KBM-7 (cell line): ENCODE measurements at regions not wholly inside any gene's neighbourhood (a gene's known extent, or its start where the extent isn't known, plus 50 kb on each side); places are given as distances from the start of the nearest gene placed in this dataset.
A peak's percentile ranks its signal among the peaks of the same experiment; 100 is the strongest.

Experiments used
- DNase-seq: peaks from one replicate; pipeline ENCODE4 v3.0.0-alpha.2; 2015
- in situ Hi-C: fragments of 300-500 bp; cut with MboI; formaldehyde crosslinking; loops from 2 replicates; pipeline ENCODE4 v1.14.3; 2020; ENCODE audit warnings: low sequenced_read_pairs, low pct_unique_long_range_greater_than_20kb, mixed read lengths

GRCh38 chr16:73166947-73167550, 119.1 kb upstream of the ZFHX3 start:
- in situ Hi-C loops, result no loop called here
- no peak for DNase-seq

- in situ Hi-C loops, result no loop called here
- DNase-seq, result peak; percentile 69
Measured at GRCh38 chr16:73166441-73166851, 118.5 kb upstream of the ZFHX3 start.

DNA sequence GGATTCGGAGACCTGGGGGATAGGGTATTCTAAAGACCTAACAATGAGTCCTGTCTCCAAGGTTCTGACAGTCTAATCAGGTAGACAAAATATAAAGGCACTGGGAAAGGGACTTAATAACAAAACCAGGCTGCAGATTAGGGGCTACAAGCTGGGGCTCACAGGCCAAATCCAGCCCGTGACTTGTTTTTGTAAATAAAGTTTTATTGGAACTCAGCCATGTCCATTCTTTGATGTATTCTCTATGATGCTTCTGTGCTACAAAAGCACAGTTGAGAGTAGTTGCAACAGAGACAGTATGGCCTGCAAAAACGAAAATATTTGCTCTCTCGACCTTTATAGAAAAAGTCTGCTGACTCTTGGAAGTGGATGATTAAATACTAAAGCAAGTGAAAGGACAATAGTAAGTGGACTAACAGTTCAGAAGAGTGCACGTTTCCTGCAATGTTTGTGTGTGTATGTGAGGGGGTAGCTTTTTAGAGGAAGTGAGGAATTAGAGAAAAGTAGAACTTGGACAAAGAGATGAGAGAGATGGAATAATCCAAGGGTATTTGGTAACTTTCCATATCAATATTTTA, 115.4 kb upstream of the ZFHX3 start:
- in situ Hi-C loops, result no loop called here
- no peak for DNase-seq

DNA sequence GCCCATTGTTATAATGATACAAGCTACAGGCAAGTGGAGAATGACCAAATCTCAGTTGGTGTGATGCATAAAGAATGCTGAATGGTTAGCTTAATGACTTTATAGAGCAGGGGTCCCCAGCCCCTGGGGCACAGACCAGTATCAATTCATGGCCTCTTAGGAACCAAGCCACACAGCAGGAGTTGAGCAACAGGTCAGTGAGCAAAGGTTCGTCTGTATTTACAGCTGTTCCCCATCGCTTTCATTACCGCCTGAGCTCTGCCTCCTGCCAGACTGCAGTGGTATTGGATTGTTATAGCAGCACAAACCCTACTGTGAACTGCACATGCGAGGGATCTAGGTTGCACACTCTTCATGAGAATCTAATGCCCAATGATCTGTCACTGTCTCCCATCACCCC, 114.0 kb upstream of the ZFHX3 start:
- DNase-seq, result no peak
- in situ Hi-C loops, result no loop called here

DNA sequence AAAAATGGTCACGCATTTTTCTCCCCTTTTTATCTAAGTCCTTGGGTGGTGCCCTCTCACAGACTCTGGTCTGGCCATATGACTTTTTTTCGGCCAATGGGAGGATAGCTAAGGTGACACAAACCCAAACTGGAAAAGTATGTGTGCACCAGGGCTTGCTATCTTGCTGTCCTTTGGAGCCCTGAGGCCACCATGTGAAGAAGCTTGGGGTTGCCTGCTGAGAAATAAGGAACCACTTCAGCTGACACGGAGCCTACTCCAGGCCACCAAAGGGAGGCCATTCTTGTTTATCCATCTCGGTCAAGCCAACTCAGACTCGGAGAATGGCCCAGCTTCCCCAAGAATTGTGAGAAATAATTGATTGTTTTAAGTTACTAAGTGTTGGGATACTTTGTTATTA, 111.4 kb upstream of the ZFHX3 start:
- in situ Hi-C loops, result no loop called here
- no peak for DNase-seq

- in situ Hi-C loops, result no loop called here
- no peak for DNase-seq
Measured at GRCh38 chr16:73157861-73158260, 109.9 kb upstream of the ZFHX3 start.

DNA sequence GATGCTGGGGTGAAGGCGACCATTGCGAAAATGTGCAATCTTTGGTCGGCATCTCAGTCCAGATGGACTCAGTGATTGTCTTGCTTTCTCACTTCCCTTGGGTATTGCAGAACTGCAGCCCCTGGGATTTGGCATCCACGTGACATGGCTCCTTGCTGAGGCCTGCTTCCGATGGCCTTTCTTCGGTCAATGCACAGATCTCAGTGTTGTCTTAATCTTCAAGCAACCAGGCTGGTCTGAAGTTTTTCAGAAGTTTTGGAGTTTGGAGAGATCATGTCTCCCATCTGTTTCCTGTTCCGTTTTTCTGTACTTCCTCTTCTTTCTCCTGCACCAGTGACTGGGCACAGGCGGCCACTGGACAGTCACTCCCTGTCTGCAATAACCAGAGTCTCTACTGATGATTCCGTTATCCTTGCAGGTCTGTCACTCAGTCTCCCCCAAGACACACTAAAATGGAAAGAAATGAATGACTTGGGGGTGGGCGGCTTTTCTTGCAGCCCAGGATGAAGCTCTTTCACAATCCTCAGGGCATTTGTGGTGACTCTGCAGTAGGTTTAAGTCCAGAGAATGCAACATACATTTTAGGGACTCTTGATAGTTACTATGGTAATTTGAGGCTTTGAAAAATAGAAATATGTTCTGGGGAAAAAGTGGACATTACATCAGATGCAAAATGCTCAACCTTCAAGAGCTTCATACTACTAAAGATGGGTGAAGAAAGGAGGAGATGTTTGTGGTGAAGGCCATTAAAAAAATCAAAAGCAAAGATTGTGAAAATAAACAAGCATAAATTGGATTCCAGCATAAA, 106.3 kb upstream of the ZFHX3 start:
- peak; percentile 100 for DNase-seq
- in situ Hi-C loops, result no loop called here

GRCh38 chr16:73152386-73153125, 104.6 kb upstream of the ZFHX3 start:
- in situ Hi-C loops, result no loop called here

DNA sequence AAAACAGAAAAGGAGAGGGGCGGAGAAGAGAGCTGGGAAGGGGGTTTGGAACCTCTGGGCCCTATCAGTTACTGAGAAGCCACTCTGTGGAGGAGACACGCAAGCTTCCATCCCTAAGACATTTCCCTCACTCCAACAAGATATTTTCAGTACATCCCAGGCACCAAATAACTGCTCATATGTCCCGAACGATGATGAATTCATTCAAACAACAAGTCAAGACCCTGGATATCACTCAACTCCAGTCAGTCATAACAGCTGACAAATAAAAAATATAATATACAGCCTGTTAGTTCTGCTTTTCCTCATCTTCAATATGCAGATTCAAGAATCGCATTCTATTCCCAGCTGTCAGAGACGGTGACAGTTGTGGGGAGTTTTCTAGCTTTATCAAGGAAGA, 104.0 kb upstream of the ZFHX3 start:
- in situ Hi-C loops, result no loop called here

More at GRCh38 chr16:73152386-73153125, 104.6 kb upstream of the ZFHX3 start:
- no peak for DNase-seq

DNA sequence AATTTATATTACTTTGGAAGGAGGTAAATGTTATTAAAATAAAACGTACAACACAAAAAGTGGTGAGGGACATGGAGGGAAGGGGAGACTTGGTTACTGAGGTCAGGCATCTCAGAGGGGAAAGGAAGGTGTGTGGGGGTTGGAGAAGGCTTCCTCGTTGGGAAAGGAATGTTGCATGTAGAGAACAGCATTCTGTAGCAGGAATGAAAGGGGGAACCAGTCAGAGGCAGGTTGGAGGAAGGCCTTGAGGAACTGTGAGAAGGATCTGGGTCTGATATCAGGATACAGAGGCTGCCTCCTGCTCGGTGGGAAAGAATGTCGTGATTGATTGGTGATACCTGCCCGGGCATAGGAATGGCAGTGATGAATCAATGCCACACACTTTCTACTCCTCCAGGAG, 103.3 kb upstream of the ZFHX3 start:
- DNase-seq, result no peak
- in situ Hi-C loops, result no loop called here

More for the DNA sequence above, 104.0 kb upstream of the ZFHX3 start:
- DNase-seq, result no peak

GRCh38 chr16:73150786-73151185, 102.9 kb upstream of the ZFHX3 start:
- in situ Hi-C loops, result no loop called here
- no peak for DNase-seq

DNA sequence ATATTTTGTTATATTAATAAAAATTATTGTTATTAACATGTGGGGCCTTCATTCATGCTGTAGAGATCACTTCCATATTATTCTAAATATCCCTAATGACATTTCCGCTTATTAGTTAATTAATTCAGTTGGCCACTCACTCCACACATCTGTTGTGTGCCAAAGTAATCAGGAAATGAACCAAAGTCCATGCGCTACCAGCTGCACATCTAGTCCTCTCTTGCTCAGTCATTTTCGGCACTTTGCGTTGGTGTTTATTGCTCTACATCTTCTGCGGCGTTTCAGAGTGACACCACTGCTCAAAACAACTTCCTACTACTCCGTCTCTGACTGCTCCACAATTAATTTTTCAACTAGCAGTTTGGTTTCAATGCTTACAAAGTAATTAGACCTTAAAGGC, 101.4 kb upstream of the ZFHX3 start:
- DNase-seq, result no peak
- in situ Hi-C loops, result no loop called here

- no peak for DNase-seq
- in situ Hi-C loops, result no loop called here
Measured at GRCh38 chr16:73147958-73148357, 100.0 kb upstream of the ZFHX3 start.

DNA sequence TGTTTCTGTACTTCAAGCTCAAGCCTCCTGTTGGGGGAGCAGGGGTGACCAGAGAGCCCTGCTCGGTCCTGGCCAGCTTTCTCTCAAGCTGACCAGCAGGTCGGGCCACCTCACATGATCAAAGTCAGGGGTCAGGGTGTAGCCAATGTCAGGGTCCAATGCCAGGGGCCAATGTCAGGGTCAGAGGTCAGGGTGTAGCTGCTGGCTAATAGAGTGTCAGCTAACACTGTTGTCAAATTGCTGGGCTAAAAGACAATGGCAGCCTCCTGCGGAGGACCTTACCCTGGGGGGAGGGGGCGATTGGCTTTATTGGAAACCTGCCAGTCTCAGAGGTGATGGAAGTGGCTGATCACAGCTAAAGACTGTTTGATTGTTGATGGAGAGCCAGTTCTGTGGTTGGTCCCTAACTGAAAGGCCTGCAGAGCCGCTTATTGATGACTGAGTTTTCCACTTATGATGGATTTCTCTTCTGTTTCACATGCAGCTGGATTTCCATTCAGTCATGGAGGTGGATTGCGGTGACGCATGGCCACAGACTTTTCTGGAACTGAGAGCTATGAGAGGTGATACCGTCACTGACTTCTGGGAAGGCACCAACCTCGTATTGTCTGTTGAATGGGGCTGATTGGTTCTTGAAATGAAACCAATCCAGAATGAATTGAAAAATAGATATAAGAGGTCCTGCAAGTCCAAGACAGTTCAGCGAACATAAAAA, 97.4 kb upstream of the ZFHX3 start:
- DNase-seq, result no peak
- in situ Hi-C loops, result no loop called here

DNA sequence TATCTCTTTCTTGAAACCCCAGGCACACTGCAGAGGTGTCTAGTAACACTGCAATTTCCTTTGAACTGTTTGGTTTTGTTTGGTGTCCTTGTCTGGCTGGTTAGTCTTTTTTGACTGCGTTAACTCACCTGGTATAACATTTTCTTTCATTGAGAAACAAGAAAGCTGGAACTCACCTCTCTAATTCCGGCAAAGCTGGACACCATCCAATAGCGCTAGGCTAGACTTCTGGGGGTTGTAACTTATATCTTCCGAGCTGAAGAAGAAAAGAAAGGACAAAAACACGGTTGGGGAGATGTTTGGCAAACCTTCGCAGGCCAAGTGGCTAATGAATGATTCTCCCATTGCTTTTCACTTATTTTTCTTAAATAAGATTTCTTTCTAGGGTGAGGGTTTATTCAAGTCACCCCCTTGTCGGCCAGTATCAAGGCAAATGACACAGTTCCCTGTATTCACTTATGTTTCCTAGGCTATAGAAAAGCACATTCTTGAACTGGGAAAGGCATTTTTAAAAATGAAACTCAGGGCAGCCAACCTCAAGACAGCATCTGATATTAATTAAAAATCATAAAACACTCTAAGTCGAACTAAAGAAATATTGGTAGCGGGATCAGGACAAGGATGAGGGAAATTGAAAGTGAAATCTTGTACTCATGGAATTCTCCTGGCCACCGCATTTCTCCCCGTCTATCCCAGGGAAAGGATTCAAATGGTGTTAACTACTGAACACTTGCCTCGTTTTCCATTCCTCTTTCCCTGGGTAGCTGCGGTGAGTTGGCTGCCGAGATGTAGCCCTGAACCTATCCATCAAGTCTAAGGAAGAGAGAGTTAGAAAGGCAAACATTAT, 95.9 kb upstream of the ZFHX3 start:
- in situ Hi-C loops, result no loop called here
- no peak for DNase-seq

DNA sequence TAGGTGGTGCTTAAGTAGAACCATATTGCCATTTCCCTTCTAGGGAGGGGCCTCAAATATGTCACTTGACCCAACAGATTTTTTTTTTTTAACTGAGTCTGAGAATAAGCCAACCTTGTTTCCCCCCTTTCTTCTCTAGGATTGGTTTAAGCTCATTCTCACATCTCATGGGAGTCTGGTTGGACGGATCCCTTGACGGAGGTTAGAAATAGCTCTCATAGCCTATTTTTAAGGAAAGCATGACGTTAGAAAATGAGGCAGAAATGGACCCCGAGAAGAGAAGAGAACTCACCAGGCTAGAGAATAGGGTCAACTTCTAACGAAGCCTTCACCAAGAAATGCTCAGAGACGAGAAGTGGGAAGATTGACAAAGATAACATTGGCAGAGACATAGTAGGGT, 95.1 kb upstream of the ZFHX3 start:
- in situ Hi-C loops, result no loop called here
- DNase-seq, result no peak

- in situ Hi-C loops, result no loop called here
- DNase-seq, result no peak
Measured at GRCh38 chr16:73142053-73142854, 94.3 kb upstream of the ZFHX3 start.

GRCh38 chr16:73140929-73141328, 93.0 kb upstream of the ZFHX3 start:
- in situ Hi-C loops, result no loop called here
- no peak for DNase-seq
